Activated naive CD4-positive, alpha-beta T cell treated with anti-CD3 and anti-CD28 coated beads, Interleukin-2, amount 10 ng/mL, durations not matched to agents 7 days and 5 days (primary cell): ENCODE measurements at regions not wholly inside any gene's neighbourhood (a gene's known extent, or its start where the extent isn't known, plus 50 kb on each side); places are given as distances from the start of the nearest gene placed in this dataset.

Experiments used
- CTCF ChIA-PET: fragments of 350-600 bp; sonication (Branson Sonifier 250); formaldehyde crosslinking; loops from one replicate; lab custom pipeline; 2021; ENCODE audit warnings: antibody characterized with exemption; lab: Charles Lee
- DNase-seq: peaks from one replicate; pipeline ENCODE4 v3.0.0-alpha.2; 2020
- H3K27ac Mint-ChIP-seq: one replicate; pipeline ENCODE4 v1.8.0; 2021; ENCODE audit warnings: mild to moderate bottlenecking, moderate library complexity, mixed read lengths
- H3K27me3 Mint-ChIP-seq: one replicate; pipeline ENCODE4 v1.8.0; 2021; ENCODE audit warnings: mild to moderate bottlenecking, mixed read lengths
- H3K36me3 Mint-ChIP-seq: one replicate; pipeline ENCODE4 v1.8.0; 2021; ENCODE audit warnings: mixed read lengths
- H3K4me1 Mint-ChIP-seq: one replicate; pipeline ENCODE4 v1.8.0; 2021; ENCODE audit warnings: mixed read lengths
- H3K4me3 Mint-ChIP-seq: one replicate; pipeline ENCODE4 v1.8.0; 2021; ENCODE audit warnings: mild to moderate bottlenecking, moderate library complexity, mixed read lengths
- H3K9me3 Mint-ChIP-seq: one replicate; pipeline ENCODE4 v1.8.0; 2021; ENCODE audit warnings: mixed read lengths

GRCh38 chr10:79012567-79012966 is 56.2 kb upstream of the ZMIZ1 start:
- Mint-ChIP-seq H3K4me3 (no peak overlapping the region), H3K4me1 (no peaks in the 10 kb centered on the region), H3K36me3 (no peaks in the 10 kb centered on the region), H3K27ac (no peak overlapping the region), H3K9me3 (peaks cover under 1% of the 10 kb centered on the region), H3K27me3 (peaks cover 38% of the 10 kb centered on the region)
- DNase-seq, result no peak
- CTCF ChIA-PET, result interaction anchor here (0.6 kb wide), 1 partner anchor 17 kb away, joined by 3 read pairs; no protein-coding TSS in a partner anchor

GRCh38 chr10:79013406-79013987 is 55.3 kb upstream of the ZMIZ1 start:
- Mint-ChIP-seq H3K4me3 (no peak overlapping the region), H3K4me1 (no peaks in the 10 kb centered on the region), H3K36me3 (no peaks in the 10 kb centered on the region), H3K27me3 (peaks cover 39% of the 10 kb centered on the region), H3K9me3 (peaks cover 5% of the 10 kb centered on the region), H3K27ac (no peak overlapping the region)
- DNase-seq, result no peak
- CTCF ChIA-PET, result no interaction called here

DNA sequence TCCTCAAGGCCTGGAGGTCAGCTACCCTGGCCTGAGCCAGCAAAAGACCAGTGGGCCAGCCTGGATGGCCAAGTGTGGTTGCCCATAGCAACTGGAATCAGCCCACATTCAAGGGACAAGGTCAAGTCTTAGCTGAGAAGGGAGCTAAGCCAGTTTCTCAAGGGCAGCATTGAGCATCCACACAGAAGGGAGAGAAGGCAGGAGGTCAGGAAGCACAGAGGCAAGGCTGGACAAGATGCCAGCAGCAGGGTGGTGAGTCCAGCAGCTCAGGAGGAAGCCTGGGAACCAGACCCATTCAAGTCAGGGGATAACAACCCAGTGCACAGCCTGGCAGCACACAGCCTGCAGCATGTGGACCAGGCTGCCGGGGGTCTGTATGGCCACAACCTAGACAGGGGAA is 54.0 kb upstream of the ZMIZ1 start:
- H3K4me3 Mint-ChIP-seq, result no peak overlapping the region
- CTCF ChIA-PET, result interaction anchor here (1.5 kb wide), 1 partner anchor 10 kb away, joined by 4 read pairs; no protein-coding TSS in a partner anchor
- H3K27me3 Mint-ChIP-seq, result peaks cover 39% of the 10 kb centered on the region
- no peak overlapping the region for H3K27ac Mint-ChIP-seq
- no peaks in the 10 kb centered on the region for H3K36me3 Mint-ChIP-seq
- no peak for DNase-seq
- H3K4me1 Mint-ChIP-seq, result no peaks in the 10 kb centered on the region
- peaks cover 5% of the 10 kb centered on the region for H3K9me3 Mint-ChIP-seq

DNA sequence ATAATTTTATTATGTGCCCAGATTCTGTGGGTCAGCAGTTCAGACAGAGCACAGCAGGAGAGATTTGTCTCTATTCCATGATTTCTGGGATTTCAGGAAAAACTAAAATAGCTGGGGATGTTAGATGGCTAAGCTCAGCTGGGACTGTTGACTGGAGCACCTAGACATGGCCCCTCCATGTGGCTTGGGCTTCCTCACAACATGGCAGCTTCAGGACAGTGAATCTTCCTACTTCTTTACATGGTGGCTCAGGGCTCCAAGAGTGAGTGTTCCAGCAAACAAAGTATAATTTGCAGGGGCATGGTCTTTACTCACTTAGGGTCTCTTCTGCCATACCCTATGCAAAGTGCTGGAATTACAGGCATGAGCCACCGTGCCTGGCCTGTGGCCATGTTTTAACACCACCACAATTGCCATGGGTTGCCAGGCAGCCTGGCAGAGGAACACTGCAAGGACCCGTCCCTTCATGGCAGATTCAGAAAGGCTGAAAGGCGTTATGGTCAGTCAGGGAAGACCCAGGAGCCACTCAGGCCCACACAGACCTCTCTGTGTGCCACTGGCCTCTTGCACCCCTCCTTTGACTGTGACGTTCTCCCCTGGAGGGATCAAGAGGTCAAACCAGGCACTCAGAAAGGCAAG is 50.8 kb upstream of the ZMIZ1 start:
- H3K27me3 Mint-ChIP-seq, result peaks cover 24% of the 10 kb centered on the region
- no peak for DNase-seq
- H3K27ac Mint-ChIP-seq, result no peak overlapping the region
- peaks cover 5% of the 10 kb centered on the region for H3K9me3 Mint-ChIP-seq
- H3K36me3 Mint-ChIP-seq, result no peaks in the 10 kb centered on the region
- no peaks in the 10 kb centered on the region for H3K4me1 Mint-ChIP-seq
- H3K4me3 Mint-ChIP-seq, result no peak overlapping the region
- CTCF ChIA-PET, result no interaction called here

- CTCF ChIA-PET, result no interaction called here
- DNase-seq, result no peak
- H3K27ac Mint-ChIP-seq, result no peak overlapping the region
Observed at GRCh38 chr10:79018521-79019011, 50.2 kb upstream of the ZMIZ1 start.

More at GRCh38 chr10:79018521-79019011, 50.2 kb upstream of the ZMIZ1 start:
- H3K36me3 Mint-ChIP-seq, result no peaks in the 10 kb centered on the region
- H3K4me1 Mint-ChIP-seq, result no peaks in the 10 kb centered on the region
- no peak overlapping the region for H3K4me3 Mint-ChIP-seq
- H3K27me3 Mint-ChIP-seq, result peaks cover 24% of the 10 kb centered on the region
- peaks cover 5% of the 10 kb centered on the region for H3K9me3 Mint-ChIP-seq
